GM18870 (cell line): ENCODE measurements at regions not wholly inside any gene's neighbourhood (a gene's known extent, or its start where the extent isn't known, plus 50 kb on each side); places are given as distances from the start of the nearest gene placed in this dataset.
"Not testable (repeated sequence)": the region's sequence is repeated elsewhere in the genome, so short reads cannot be mapped to it uniquely, and the experiment has no call there.

Experiments
- ATAC-seq: cut with Tn5 transposase; IDR thresholded peaks from one replicate; pipeline ENCODE4 v1.9.1; 2021; ENCODE audit warnings: moderate library complexity; ENCODE audit not compliant: unreplicated experiment

- no peak for ATAC-seq
These were observed 181.4 kb upstream of the PCDH7 start for GRCh38 chr4:30538794-30539193.

DNA sequence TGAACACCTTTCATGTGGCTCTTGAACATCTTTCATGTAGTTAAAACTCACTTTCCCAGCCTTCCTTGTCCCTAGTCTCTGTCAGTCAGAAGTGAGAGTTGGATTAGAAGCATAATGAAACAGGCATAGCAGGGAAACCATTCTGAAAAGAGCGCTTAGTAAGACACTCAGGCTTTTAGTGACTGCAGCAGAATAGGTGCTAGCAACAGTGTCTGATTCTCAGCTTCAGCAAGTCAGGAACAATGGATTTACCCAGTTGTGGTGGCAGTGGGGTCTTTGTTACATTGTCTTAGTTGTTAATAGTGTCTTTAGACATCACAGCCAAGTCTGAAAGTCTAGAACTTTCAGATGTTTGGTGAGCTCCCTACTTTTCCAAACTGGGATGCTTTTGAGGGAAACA, 177.1 kb upstream of the PCDH7 start:
- ATAC-seq: no peak

- no peak for ATAC-seq
These were observed 167.0 kb upstream of the PCDH7 start for GRCh38 chr4:30553151-30553550.

GRCh38 chr4:30553706-30554105, 166.5 kb upstream of the PCDH7 start:
- no peak for ATAC-seq

- no peak for ATAC-seq
These were observed 164.4 kb upstream of the PCDH7 start for GRCh38 chr4:30555775-30556174.

DNA sequence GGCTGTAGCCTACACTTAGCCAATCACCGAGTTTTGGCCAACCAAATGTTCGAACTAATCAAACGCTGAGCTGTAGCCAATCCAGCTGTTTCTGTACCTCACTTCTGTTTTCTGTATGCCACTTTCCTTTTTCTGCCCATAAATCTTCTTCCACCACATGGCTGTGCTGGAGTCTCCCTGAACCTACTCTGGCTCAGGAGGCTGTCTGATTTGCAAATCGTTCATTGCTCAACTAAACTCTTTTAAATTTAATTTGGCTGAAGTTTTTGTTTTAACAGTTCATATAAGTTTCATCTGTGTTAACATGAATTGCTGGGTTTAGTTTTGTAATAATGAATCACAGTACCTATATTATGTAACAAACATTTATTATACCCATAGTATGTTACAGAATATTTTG, 160.7 kb upstream of the PCDH7 start:
- ATAC-seq: no peak

- ATAC-seq: no peak
These were observed 133.3 kb upstream of the PCDH7 start for GRCh38 chr4:30586850-30587249.

- ATAC-seq: not testable (repeated sequence)
These were observed 130.5 kb upstream of the PCDH7 start for GRCh38 chr4:30589669-30590068.

GRCh38 chr4:30600246-30601017, 119.7 kb upstream of the PCDH7 start:
- no peak for ATAC-seq

DNA sequence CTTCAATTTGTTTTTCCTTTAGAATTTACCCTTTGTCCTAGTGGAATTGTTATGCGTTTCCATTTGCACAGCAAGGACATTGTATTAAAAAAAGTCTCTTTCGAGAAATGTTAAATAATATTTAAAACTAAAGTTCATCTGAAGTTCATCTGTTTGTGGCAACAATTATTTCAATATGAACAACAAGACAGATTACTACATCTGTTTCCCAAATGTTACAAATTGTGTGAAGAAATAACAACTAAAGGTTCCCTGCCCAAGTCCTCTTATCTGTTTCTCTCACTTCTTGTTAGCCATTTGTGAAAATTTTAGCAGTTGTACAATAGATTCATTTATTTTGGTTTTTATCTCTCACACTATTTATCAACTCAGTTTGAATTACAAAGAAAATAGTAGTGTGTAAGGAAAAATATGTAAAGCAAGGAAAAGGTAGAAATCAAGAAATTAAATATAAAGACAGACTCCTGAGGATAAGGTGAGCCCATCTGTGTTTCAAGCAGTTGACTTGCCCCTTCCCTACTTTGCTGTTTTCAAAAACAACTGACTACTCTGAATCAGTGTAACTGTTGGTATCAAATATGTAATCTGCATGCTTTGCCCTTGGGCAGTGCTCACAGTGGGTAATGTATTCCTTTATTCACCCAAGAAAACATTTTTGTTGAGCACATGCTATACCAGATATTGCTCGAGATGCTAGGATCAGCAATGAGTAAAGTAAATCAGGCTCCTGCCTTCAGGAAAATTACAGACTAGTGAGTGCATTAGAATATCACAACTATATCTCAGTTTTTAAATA, 118.9 kb upstream of the PCDH7 start:
- ATAC-seq: no peak

DNA sequence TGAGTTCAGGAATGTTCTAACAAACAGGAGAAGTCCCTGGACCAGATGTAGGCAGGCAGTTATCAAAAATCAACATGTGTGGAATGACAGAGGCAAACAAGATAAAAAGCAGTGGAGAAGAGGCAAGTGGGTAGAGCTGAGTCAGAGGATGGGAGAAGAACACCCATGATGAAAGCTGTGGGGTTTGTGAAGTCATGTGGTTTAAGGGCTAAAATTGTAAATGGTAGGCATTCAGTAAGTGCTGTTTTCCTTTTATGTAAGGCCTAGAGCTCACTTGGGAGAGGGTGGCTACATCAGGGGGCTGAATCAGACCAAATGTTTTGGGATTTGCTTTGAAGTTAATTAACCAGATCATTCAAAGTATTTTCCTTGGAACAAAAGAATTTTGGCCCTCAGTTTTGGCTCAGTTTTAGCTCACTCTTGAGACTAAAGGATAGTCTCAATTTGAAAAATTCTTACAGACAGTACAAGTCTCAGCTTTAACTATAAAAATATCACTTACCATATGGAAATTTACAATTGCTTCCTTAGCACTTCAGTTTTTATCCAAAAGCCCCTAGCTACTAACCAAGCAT, 114.5 kb upstream of the PCDH7 start:
- ATAC-seq: no peak

- no peak for ATAC-seq
These were observed 109.8 kb upstream of the PCDH7 start for GRCh38 chr4:30610361-30610760.

DNA sequence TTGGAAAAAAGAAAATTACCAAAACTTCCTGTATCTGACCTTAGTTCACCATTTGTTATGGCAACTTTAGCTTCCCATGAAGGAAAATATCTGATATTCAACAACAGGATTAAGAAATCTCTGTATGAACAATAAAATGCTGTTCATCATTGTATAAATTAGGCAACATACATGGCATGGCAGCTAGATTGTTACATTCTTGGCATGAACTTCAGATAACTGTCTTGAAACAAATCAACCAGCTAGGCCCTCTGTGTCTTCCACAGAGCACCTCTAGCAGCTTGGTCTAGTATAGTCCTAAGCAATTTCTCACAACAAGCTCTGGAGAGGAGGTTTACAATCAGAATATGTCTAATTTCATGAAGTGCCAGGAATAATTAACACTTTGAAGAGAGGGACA, 105.4 kb upstream of the PCDH7 start:
- no peak for ATAC-seq

- no peak for ATAC-seq
These were observed 103.1 kb upstream of the PCDH7 start for GRCh38 chr4:30616942-30617646.

DNA sequence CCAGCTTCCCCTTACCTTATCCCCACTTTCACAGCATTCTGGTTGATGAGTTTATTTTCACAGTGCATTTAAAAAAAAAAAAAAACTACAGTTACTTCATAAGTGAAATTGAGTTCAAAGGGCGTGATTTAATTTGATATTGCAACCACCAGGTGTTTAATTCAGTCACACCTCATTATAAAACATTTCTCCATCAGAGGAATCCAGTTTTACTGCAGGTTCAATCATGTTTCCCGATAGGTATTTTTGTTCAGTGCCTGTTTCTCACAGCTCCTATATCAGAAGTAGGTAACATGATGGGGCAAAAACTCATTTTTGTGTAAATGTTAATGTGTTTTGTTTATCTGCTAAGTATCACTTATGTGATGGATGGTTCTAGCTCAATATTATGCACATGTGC, 102.3 kb upstream of the PCDH7 start:
- ATAC-seq: no peak

GRCh38 chr4:30619679-30620078, 100.5 kb upstream of the PCDH7 start:
- no peak for ATAC-seq

DNA sequence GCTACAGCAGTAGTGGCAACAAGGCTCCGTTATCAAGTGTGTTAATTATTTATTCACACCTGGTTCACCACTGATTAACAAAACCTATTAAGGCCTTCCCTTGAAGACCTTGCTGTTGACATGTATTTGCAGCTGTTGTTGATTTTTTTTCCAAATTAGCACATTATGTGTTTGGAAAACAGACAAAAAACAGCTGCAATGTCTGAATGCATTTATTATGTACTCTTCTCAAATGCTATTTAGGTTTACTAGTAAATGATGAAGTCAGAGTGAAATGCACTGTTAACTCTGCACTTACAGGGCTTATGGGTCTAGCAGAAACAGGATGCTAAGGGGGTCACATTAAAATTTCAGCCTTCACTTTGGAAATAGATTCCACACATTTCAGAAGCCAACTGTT, 99.5 kb upstream of the PCDH7 start:
- ATAC-seq: no peak

DNA sequence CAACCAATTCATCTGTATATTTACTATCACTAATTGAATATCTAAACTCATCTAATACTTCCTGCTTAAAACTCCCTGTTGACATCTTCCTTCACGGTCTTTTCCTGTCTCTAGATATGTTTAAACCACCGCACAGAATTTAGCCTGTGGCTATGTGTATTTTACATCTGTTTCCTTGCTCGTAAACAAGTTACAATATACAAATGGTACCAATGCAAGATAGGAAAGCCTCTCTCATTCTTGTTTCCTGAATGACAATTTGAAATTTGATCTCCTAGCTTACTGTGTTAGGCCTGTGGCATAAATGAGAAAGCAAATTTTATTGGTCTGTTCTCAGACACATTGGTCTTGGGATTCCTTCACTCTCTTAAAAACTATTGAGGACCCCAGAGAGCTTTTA, 89.7 kb upstream of the PCDH7 start:
- ATAC-seq: no peak

DNA sequence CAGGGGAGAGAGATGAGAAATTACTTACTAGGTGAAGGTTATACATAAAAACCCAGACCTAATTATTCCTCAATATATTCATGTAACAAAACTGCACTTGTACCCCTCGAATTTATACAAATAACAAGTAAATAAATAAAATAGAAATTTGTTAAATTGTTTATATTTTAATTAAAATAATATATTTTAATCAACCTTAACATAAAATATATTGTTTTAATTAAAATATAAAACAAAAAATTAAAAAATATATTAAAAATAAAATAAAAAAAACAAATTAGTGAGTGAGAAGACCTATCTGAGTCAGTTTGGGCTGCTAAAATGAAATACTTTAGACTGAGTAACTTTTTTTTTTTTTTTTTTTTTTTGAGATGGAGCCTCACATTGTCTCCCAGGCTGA, 87.4 kb upstream of the PCDH7 start:
- ATAC-seq: no peak

DNA sequence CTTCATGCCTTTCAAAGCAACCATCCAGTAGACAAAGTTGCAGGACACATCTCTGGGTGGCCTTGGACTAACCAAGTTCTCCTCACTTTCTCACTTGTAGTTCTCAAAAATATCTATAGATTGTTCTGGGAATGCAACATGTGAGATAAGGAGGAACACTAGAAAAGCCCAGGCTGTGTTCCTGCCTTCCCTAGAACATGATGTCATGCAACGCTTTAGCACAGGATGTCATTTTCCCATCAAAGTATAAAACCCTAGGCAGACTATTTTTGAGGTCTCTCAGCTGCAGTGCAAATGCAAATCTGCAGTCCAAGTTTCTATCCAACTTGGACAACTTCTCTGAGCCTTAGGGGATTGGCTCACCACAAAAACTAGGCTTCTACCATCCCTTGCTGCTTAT, 78.8 kb upstream of the PCDH7 start:
- no peak for ATAC-seq

- no peak for ATAC-seq
These were observed 77.6 kb upstream of the PCDH7 start for GRCh38 chr4:30642567-30642966.
